Activated CD4-positive, alpha-beta T cell treated with anti-CD3 and anti-CD28 coated beads, Interleukin-2, amount 50 U/mL, for 48 hours (primary cell): ENCODE measurements at regions not wholly inside any gene's neighbourhood (a gene's known extent, or its start where the extent isn't known, plus 50 kb on each side); places are given as distances from the start of the nearest gene placed in this dataset.
"Not testable (repeated sequence)": the region's sequence is repeated elsewhere in the genome, so short reads cannot be mapped to it uniquely, and the experiment has no call there.

Source experiments
- DNase-seq, 2 experiments: peaks; one replicate each; pipeline ENCODE4 v3.0.0-alpha.2; 2020

- DNase-seq, result no peak
Observed at GRCh38 chr4:123501733-123502132, 105.1 kb downstream of the SPRY1 start.

GRCh38 chr4:123503698-123504363 lies 107.2 kb downstream of the SPRY1 start:
- DNase-seq, result no peak

GRCh38 chr4:123505095-123506010 lies 108.8 kb downstream of the SPRY1 start:
- peak; percentile 11 to 14 for DNase-seq

GRCh38 chr4:123506011-123506695 lies 109.6 kb downstream of the SPRY1 start:
- no peak for DNase-seq

- DNase-seq, result no peak
Observed at GRCh38 chr4:123507376-123507775, 110.8 kb downstream of the SPRY1 start.

- no peak for DNase-seq
Observed at GRCh38 chr4:123510221-123510620, 113.6 kb downstream of the SPRY1 start.

- DNase-seq, result no peak
Observed at GRCh38 chr4:123510659-123511058, 114.1 kb downstream of the SPRY1 start.

GRCh38 chr4:123516576-123516975 lies 120.0 kb downstream of the SPRY1 start:
- no peak for DNase-seq

- no peak for DNase-seq
Observed at GRCh38 chr4:123517176-123517575, 120.6 kb downstream of the SPRY1 start.

- DNase-seq, result no peak
Observed at GRCh38 chr4:123517971-123518370, 121.4 kb downstream of the SPRY1 start.

- DNase-seq, result no peak
Observed at GRCh38 chr4:123520325-123520724, 123.7 kb downstream of the SPRY1 start.

GRCh38 chr4:123522081-123522480 lies 125.5 kb downstream of the SPRY1 start:
- no peak for DNase-seq

- no peak for DNase-seq
Observed at GRCh38 chr4:123522646-123523045, 126.1 kb downstream of the SPRY1 start.

- DNase-seq, result no peak
Observed at GRCh38 chr4:123524958-123525628, 128.5 kb downstream of the SPRY1 start.

GRCh38 chr4:123526511-123526910 lies 129.9 kb downstream of the SPRY1 start:
- peak in 1 of 2 experiments; percentile 10 for DNase-seq

GRCh38 chr4:123528501-123529277 lies 132.1 kb downstream of the SPRY1 start:
- no peak for DNase-seq

GRCh38 chr4:123529278-123529568 lies 132.6 kb downstream of the SPRY1 start:
- DNase-seq, result no peak

GRCh38 chr4:123530357-123530756 lies 133.8 kb downstream of the SPRY1 start:
- no peak for DNase-seq

GRCh38 chr4:123535037-123535748 lies 138.6 kb downstream of the SPRY1 start:
- DNase-seq, result no peak

GRCh38 chr4:123536225-123536624 lies 139.6 kb downstream of the SPRY1 start:
- DNase-seq, result no peak

GRCh38 chr4:123537906-123538402 lies 141.4 kb downstream of the SPRY1 start:
- not testable (repeated sequence) for DNase-seq
